LNCAP (cell line): ENCODE measurements at regions not wholly inside any gene's neighbourhood (a gene's known extent, or its start where the extent isn't known, plus 50 kb on each side); places are given as distances from the start of the nearest gene placed in this dataset.

ENCODE experiments used
- CTCF ChIP-seq: fragments of 450-650 bp; IDR thresholded peaks from 2 replicates; pipeline ENCODE4 v1.5.1; 2017; ENCODE audit warnings: mild to moderate bottlenecking

- no peak for TF ChIP-seq CTCF
Observed at GRCh38 chr14:98203421-98203820, 1068.6 kb downstream of the BCL11B start.

GRCh38 chr14:98204139-98204538, 1067.9 kb downstream of the BCL11B start:
- no peak for TF ChIP-seq CTCF

- TF ChIP-seq CTCF = no peak
Observed at GRCh38 chr14:98207415-98207814, 1064.6 kb downstream of the BCL11B start.

- TF ChIP-seq CTCF = no peak
Observed at GRCh38 chr14:98208211-98208611, 1063.8 kb downstream of the BCL11B start.

- TF ChIP-seq CTCF = no peak
Observed at GRCh38 chr14:98208943-98209342, 1063.1 kb downstream of the BCL11B start.

- no peak for TF ChIP-seq CTCF
Observed at GRCh38 chr14:98210045-98210672, 1061.8 kb downstream of the BCL11B start.

- TF ChIP-seq CTCF = no peak
Observed at GRCh38 chr14:98217530-98217929, 1054.5 kb downstream of the BCL11B start.

- TF ChIP-seq CTCF = no peak
Observed at GRCh38 chr14:98218218-98218617, 1053.8 kb downstream of the BCL11B start.
